Ovary (tissue), 3 donors: ENCODE measurements at regions not wholly inside any gene's neighbourhood (a gene's known extent, or its start where the extent isn't known, plus 50 kb on each side); places are given as distances from the start of the nearest gene placed in this dataset.

Experiments used
- EP300 ChIP-seq: sonication (generic); formaldehyde crosslinking; IDR thresholded peaks from one replicate; pipeline ENCODE4 v1.6.1; 2017; ENCODE audit warnings: antibody characterized with exemption
- POLR2A ChIP-seq: fragments of 450-650 bp; IDR thresholded peaks from one replicate; pipeline ENCODE4 v1.6.1; 2017; ENCODE audit warnings: antibody characterized with exemption, mild to moderate bottlenecking, moderate library complexity
- TF ChIP-seq, protein P1 (sequence below), 3 donors: fragments of 450-650 bp in 2 of 3; fragments of 200-600 bp in 1 of 3; IDR thresholded peaks; one replicate each; pipeline versions ENCODE4 v1.5.1 to v1.8.0; 2016 to 2022; ENCODE audit warnings: antibody characterized with exemption in 3 of 3, mild to moderate bottlenecking in 1 of 3
- donor health status: DM: no; HTN: no; CAD: no.

DNA sequence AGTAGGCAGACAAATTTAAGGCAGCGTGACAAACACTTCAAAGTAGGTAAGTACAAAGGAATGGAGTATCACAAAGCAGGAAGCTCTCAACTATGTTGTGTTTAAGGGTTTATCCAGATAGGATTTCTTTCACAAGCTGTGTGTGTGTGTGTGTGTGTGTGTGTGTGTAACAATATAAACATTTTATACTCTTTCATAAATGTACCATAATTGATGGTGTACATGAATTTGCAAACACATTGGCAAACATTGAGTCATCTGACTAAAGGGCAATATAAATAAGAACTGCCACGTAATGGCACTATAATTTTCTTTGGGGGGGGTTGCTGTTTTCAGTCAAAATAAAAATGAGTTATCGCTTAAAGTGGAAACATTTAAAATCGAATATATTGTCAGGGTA lies 1004.4 kb upstream of the DDX18 start:
- TF ChIP-seq POLR2A: no peak
- TF ChIP-seq, protein P1, sequence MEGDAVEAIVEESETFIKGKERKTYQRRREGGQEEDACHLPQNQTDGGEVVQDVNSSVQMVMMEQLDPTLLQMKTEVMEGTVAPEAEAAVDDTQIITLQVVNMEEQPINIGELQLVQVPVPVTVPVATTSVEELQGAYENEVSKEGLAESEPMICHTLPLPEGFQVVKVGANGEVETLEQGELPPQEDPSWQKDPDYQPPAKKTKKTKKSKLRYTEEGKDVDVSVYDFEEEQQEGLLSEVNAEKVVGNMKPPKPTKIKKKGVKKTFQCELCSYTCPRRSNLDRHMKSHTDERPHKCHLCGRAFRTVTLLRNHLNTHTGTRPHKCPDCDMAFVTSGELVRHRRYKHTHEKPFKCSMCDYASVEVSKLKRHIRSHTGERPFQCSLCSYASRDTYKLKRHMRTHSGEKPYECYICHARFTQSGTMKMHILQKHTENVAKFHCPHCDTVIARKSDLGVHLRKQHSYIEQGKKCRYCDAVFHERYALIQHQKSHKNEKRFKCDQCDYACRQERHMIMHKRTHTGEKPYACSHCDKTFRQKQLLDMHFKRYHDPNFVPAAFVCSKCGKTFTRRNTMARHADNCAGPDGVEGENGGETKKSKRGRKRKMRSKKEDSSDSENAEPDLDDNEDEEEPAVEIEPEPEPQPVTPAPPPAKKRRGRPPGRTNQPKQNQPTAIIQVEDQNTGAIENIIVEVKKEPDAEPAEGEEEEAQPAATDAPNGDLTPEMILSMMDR (IDR thresholded peaks at IDR 0.05): no peak
- TF ChIP-seq EP300: no peak
